Right cardiac atrium (tissue), 5 donors: ENCODE measurements at regions not wholly inside any gene's neighbourhood (a gene's known extent, or its start where the extent isn't known, plus 50 kb on each side); places are given as distances from the start of the nearest gene placed in this dataset.

ENCODE experiments used
- ATAC-seq, 2 donors: fragments of 200-7000 bp; cut with Tn5 transposase; one replicate each; pipeline versions ENCODE4 v1.8.0 to v1.9.1; 2020; ENCODE audit warnings: moderate library complexity in 2 of 2, mild to moderate bottlenecking in 1 of 2
- DNase-seq, 3 donors: peaks; one replicate each; pipeline ENCODE4 v3.0.0-alpha.2; 2020
- H3K27ac ChIP-seq: one replicate; pipeline ENCODE4 v1.5.1; 2013; ENCODE audit warnings: mild to moderate bottlenecking, low read length, control low read depth, moderate library complexity
- H3K27me3 ChIP-seq: one replicate; pipeline ENCODE4 v1.6.1; 2013; ENCODE audit not compliant: control insufficient read depth, insufficient read depth
- H3K4me1 ChIP-seq: one replicate; pipeline ENCODE4 v1.6.1; 2013; ENCODE audit warnings: low read length; ENCODE audit not compliant: control insufficient read depth, insufficient read depth
- H3K4me3 ChIP-seq: one replicate; pipeline ENCODE4 v1.5.1; 2013; ENCODE audit warnings: low read length, control low read depth
- H3K9me3 ChIP-seq: one replicate; pipeline ENCODE4 v1.6.1; 2013; ENCODE audit warnings: low read length; ENCODE audit not compliant: control insufficient read depth
- WGBS: extraction: QIAGEN DNeasy Blood & Tissue Kit; methylation state at CpG from one replicate; pipeline ENCODE4 v1.1.7; 2013; 5-methylcytosine and 5-hydroxymethylcytosine counted together
- intact Hi-C, 4 donors: fragments of 100-400 bp; cut with DNase I; formaldehyde crosslinking; loops; one replicate each; pipeline versions ENCODE4 v1.11.0 to v1.14.0; 2022 to 2023
- donor health status: healthy with polysubstance abuse.
- donor health status: DM: no; HTN: yes; CAD: no.
- donor health status: DM: no; HTN: no; CAD: no.
- donor health status: DM: no; HTN: yes; CAD: no; lungs with severe emphysema.
- donor health status: DM: yes; HTN: yes; CAD: no.

- ATAC-seq (no peak), DNase-seq (no peak)
- WGBS: 92% methylated on average over 7 of the region's 7 CpGs
- H3K4me1 ChIP-seq: no peaks in the 10 kb centered on the region
- H3K27me3 ChIP-seq: no peaks in the 10 kb centered on the region
- no peak overlapping the region for H3K4me3 ChIP-seq
- no peak overlapping the region for H3K27ac ChIP-seq
- no peaks in the 10 kb centered on the region for H3K9me3 ChIP-seq
- intact Hi-C loops: no loop called here
These were observed 188.4 kb downstream of the DHX15 start for GRCh38 chr4:24395937-24396336.

GRCh38 chr4:24394041-24394440, 190.3 kb downstream of the DHX15 start:
- 85% methylated on average over 4 of the region's 4 CpGs for WGBS
- no peak for DNase-seq
- intact Hi-C loops: no loop called here
- Histone ChIP-seq H3K4me1 (no peaks in the 10 kb centered on the region), H3K27ac (no peak overlapping the region), H3K27me3 (no peaks in the 10 kb centered on the region), H3K4me3 (no peak overlapping the region), H3K9me3 (no peaks in the 10 kb centered on the region)
- ATAC-seq: no peak

GRCh38 chr4:24392613-24393012, 191.7 kb downstream of the DHX15 start:
- DNase-seq (no peak), ATAC-seq (no peak)
- no peaks in the 10 kb centered on the region for H3K9me3 ChIP-seq
- no peaks in the 10 kb centered on the region for H3K4me1 ChIP-seq
- no peak overlapping the region for H3K27ac ChIP-seq
- intact Hi-C loops: no loop called here
- no peak overlapping the region for H3K4me3 ChIP-seq
- H3K27me3 ChIP-seq: no peaks in the 10 kb centered on the region
- WGBS: 30% methylated on average over 5 of the region's 5 CpGs

- DNase-seq (no peak), ATAC-seq (peak in 1 of 2 donors; percentile 28)
- Histone ChIP-seq H3K27ac (no peak overlapping the region), H3K27me3 (no peaks in the 10 kb centered on the region), H3K9me3 (no peaks in the 10 kb centered on the region), H3K4me1 (no peaks in the 10 kb centered on the region), H3K4me3 (no peak overlapping the region)
- WGBS: 23% methylated on average over 2 of the region's 2 CpGs
- intact Hi-C loops: no loop called here
These were observed 202.0 kb downstream of the DHX15 start for GRCh38 chr4:24382381-24382780.

- WGBS: 71% methylated on average over 2 of the region's 2 CpGs
- DNase-seq (no peak), ATAC-seq (no peak)
- H3K27me3 ChIP-seq: no peaks in the 10 kb centered on the region
- H3K4me1 ChIP-seq: no peaks in the 10 kb centered on the region
- intact Hi-C loops: no loop called here
- no peak overlapping the region for H3K4me3 ChIP-seq
- no peak overlapping the region for H3K27ac ChIP-seq
- no peaks in the 10 kb centered on the region for H3K9me3 ChIP-seq
These were observed 203.2 kb downstream of the DHX15 start for GRCh38 chr4:24380957-24381665.

- Histone ChIP-seq H3K9me3 (no peaks in the 10 kb centered on the region), H3K4me3 (no peak overlapping the region), H3K4me1 (peaks cover 6% of the 10 kb centered on the region), H3K27ac (no peak overlapping the region), H3K27me3 (no peaks in the 10 kb centered on the region)
- 18% methylated on average over 2 of the region's 2 CpGs for WGBS
- DNase-seq (no peak), ATAC-seq (peak in 1 of 2 donors; percentile 53)
- intact Hi-C loops: no loop called here
These were observed 210.7 kb downstream of the DHX15 start for GRCh38 chr4:24373704-24374103.

- peak overlapping the region; percentile 18 for H3K4me3 ChIP-seq
- intact Hi-C loops: no loop called here
- no peaks in the 10 kb centered on the region for H3K27me3 ChIP-seq
- WGBS: 29% methylated on average over 9 of the region's 9 CpGs
- ATAC-seq: peak; percentile 63 to 75
- H3K9me3 ChIP-seq: no peaks in the 10 kb centered on the region
- peaks cover 6% of the 10 kb centered on the region for H3K4me1 ChIP-seq
- H3K27ac ChIP-seq: no peak overlapping the region
- DNase-seq: peak in 1 of 3 donors; percentile 53
These were observed 211.5 kb downstream of the DHX15 start for GRCh38 chr4:24372881-24373280.

- DNase-seq (no peak), ATAC-seq (peak; percentile 78 to 88)
- Histone ChIP-seq H3K9me3 (no peaks in the 10 kb centered on the region), H3K27me3 (no peaks in the 10 kb centered on the region), H3K4me1 (peaks cover 6% of the 10 kb centered on the region), H3K4me3 (no peak overlapping the region), H3K27ac (no peak overlapping the region)
- intact Hi-C loops: no loop called here
- 30% methylated on average over 4 of the region's 4 CpGs for WGBS
These were observed 212.0 kb downstream of the DHX15 start for GRCh38 chr4:24372341-24372740.

GRCh38 chr4:24370421-24370820, 213.9 kb downstream of the DHX15 start:
- WGBS: 88% methylated on average over 1 of the region's 1 CpG
- Histone ChIP-seq H3K4me3 (no peak overlapping the region), H3K9me3 (no peaks in the 10 kb centered on the region), H3K27ac (no peak overlapping the region), H3K27me3 (no peaks in the 10 kb centered on the region), H3K4me1 (peaks cover 6% of the 10 kb centered on the region)
- DNase-seq (no peak), ATAC-seq (no peak)
- intact Hi-C loops: no loop called here

- Histone ChIP-seq H3K27me3 (no peaks in the 10 kb centered on the region), H3K9me3 (no peaks in the 10 kb centered on the region), H3K4me3 (no peak overlapping the region), H3K27ac (no peak overlapping the region), H3K4me1 (peaks cover 6% of the 10 kb centered on the region)
- DNase-seq (no peak), ATAC-seq (no peak)
- intact Hi-C loops: no loop called here
- WGBS: 62% methylated on average over 5 of the region's 5 CpGs
These were observed 214.8 kb downstream of the DHX15 start for GRCh38 chr4:24369507-24370029.

GRCh38 chr4:24368801-24369200, 215.6 kb downstream of the DHX15 start:
- no peaks in the 10 kb centered on the region for H3K9me3 ChIP-seq
- no peaks in the 10 kb centered on the region for H3K27me3 ChIP-seq
- intact Hi-C loops: no loop called here
- H3K27ac ChIP-seq: no peak overlapping the region
- ATAC-seq (no peak), DNase-seq (no peak)
- 92% methylated on average over 7 of the region's 7 CpGs for WGBS
- peaks cover 6% of the 10 kb centered on the region for H3K4me1 ChIP-seq
- no peak overlapping the region for H3K4me3 ChIP-seq

- DNase-seq: no peak
- ATAC-seq: no peak
- Histone ChIP-seq H3K4me3 (no peak overlapping the region), H3K27me3 (no peaks in the 10 kb centered on the region), H3K4me1 (no peaks in the 10 kb centered on the region), H3K9me3 (no peaks in the 10 kb centered on the region), H3K27ac (no peak overlapping the region)
- intact Hi-C loops: no loop called here
- 93% methylated on average over 3 of the region's 3 CpGs for WGBS
These were observed 219.5 kb downstream of the DHX15 start for GRCh38 chr4:24364852-24365251.
